Naive thymus-derived CD8-positive, alpha-beta T cell (primary cell): ENCODE measurements at regions not wholly inside any gene's neighbourhood (a gene's known extent, or its start where the extent isn't known, plus 50 kb on each side); places are given as distances from the start of the nearest gene placed in this dataset.

Source experiments
- ATAC-seq, 2 donors: fragments of 150-1000 bp; cut with Tn5 transposase in 1 of 2; sonication (Bioruptor Pico), chemical (Tn5 transposase) in 1 of 2; 1 replicate in 1 of 2; 2 replicates in 1 of 2; pipeline ENCODE4 v1.10.0; 2021; ENCODE audit warnings: mild to moderate bottlenecking in 2 of 2, moderate library complexity in 2 of 2
- POLR2A ChIA-PET: fragments of 350-600 bp; sonication (Branson Sonifier 250); formaldehyde crosslinking; loops from one replicate; lab custom pipeline; 2021; ENCODE audit warnings: antibody characterized with exemption; lab: Charles Lee
- DNase-seq, 10 donors: peaks; one replicate each; pipeline versions ENCODE4 v3.0.0 to v3.0.0-alpha.2; 2020 to 2022
- H3K27ac Mint-ChIP-seq, 10 donors: one replicate each; pipeline ENCODE4 v1.8.0; 2020 to 2022; ENCODE audit warnings: mild to moderate bottlenecking in 10 of 10, mixed read lengths in 10 of 10, moderate library complexity in 4 of 10, inconsistent platforms in 1 of 10
- H3K27me3 Mint-ChIP-seq, 5 donors: one replicate each; pipeline ENCODE4 v1.8.0; 2021 to 2022; ENCODE audit warnings: mixed read lengths in 5 of 5
- H3K36me3 Mint-ChIP-seq, 3 donors: one replicate each; pipeline ENCODE4 v1.8.0; 2020 to 2022; ENCODE audit warnings: mixed read lengths in 3 of 3, mild to moderate bottlenecking in 2 of 3, inconsistent platforms in 1 of 3
- H3K4me1 Mint-ChIP-seq, 4 donors: one replicate each; pipeline ENCODE4 v1.8.0; 2021 to 2022; ENCODE audit warnings: mixed read lengths in 4 of 4
- H3K4me3 Mint-ChIP-seq, 10 donors: one replicate each; pipeline ENCODE4 v1.8.0; 2020 to 2022; ENCODE audit warnings: mild to moderate bottlenecking in 10 of 10, mixed read lengths in 10 of 10, moderate library complexity in 6 of 10, inconsistent platforms in 1 of 10
- H3K9me3 Mint-ChIP-seq, 9 donors: one replicate each; pipeline ENCODE4 v1.8.0; 2020 to 2022; ENCODE audit warnings: mixed read lengths in 9 of 9, mild to moderate bottlenecking in 3 of 9, inconsistent platforms in 1 of 9, moderate library complexity in 1 of 9

DNA sequence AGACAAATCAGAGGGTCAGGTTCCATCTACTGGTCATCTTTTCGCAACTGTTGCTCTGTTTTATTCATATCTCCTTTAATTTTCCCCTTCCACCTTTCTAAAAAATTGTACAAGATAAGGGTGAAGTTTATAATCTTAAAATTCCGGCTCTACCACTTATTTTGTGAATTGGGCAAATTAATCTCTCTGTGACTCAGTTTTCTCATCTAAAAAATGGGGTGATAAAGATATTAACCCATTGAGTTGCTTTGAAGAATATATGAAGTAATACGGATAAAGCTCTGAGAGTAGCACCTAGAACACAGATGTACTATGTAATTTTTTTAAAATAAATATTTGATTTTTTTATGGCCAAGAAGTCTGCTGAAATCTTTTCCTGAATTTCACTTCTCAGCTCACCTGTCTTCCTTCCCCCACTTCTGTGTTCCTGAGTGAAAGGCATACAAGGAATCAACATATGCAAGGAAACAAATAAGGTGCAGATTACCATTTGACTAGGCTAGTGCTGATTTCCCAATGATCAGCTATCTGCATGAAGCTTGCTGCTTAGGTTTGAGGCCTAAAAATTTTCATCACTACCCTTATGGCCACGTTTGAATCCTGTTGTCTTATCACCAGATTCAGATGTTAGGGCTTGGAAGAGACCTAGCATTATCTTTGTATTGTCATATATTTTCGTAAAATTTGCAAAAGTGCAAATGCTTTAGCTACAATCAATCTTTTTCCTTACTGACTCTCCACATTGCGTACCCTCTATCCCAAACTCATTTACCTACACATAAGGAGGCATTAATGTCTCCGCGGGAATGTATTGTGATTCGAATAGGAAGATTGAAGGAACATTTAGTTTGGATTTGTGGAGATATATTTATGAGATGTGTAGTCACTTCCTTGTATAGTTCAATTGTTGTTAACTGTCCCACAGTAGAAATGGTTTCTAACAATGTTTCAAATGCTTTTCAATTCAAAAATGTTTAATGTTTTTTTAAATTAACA lies 718.3 kb upstream of the PTBP2 start:
- Mint-ChIP-seq H3K4me3 (no peak overlapping the region), H3K36me3 (no peaks in the 10 kb centered on the region), H3K9me3 (peaks cover 0 to 18% (median 2%) of the 10 kb centered on the region in 9 donors), H3K27me3 (no peaks in the 10 kb centered on the region), H3K27ac (no peak overlapping the region), H3K4me1 (no peaks in the 10 kb centered on the region)
- POLR2A ChIA-PET, result no interaction called here
- DNase-seq (no peak), ATAC-seq (no peak)

DNA sequence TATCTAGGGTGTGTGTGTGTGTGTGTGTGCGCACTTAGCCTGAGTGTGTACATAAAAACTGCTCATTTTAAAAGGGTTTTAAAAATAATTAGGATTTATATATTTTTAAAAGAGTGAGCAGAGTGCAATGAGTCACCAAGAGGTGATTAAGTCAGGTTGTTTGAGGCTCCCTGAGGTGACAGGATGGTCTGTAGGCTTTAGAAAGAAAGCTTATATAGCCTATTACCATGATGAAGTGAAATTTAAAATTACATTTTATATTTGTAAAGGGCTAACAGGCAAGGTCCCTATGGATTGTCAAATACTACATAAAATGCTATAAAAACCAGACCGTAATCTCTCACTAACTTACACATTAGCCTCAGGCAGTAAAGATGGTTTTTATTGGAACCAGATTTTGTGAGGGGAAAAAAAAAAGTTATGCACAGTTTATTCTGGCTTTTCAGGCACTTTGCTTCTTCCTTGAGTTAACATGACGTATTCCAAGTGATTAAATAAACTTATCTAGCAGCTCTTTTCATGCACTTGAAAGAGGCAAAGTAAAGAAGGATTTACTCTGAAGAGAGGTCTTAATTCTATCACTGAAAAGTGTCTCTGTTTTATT lies 711.7 kb upstream of the PTBP2 start:
- ATAC-seq, result no peak
- H3K4me1 Mint-ChIP-seq, result no peaks in the 10 kb centered on the region
- H3K27me3 Mint-ChIP-seq, result no peaks in the 10 kb centered on the region
- no peak overlapping the region for H3K27ac Mint-ChIP-seq
- no peak overlapping the region for H3K4me3 Mint-ChIP-seq
- DNase-seq, result no peak
- H3K9me3 Mint-ChIP-seq, result peaks cover 0 to 21% (median 2%) of the 10 kb centered on the region in 9 donors
- no peaks in the 10 kb centered on the region for H3K36me3 Mint-ChIP-seq
- POLR2A ChIA-PET, result no interaction called here

DNA sequence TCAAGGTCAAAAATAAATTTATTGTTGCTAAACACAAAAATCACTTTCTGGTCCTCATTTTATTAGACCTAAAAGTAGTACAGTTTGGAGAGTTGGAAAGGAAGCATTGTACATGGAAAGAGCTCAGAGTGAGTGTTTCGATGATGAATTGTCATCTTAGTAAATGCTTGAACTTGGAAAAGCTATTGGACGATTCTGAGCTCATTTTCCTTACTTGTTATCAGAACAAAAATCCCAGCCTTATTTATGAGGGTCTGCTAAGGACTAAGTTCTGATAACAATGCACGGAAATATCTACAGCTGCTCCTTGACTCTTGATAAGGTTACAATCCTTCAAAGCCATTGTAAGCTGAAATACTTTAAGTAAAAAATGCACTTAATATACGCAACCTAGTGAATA lies 710.0 kb upstream of the PTBP2 start:
- no peaks in the 10 kb centered on the region for H3K4me1 Mint-ChIP-seq
- ATAC-seq, result no peak
- H3K4me3 Mint-ChIP-seq, result no peak overlapping the region
- no peak overlapping the region for H3K27ac Mint-ChIP-seq
- POLR2A ChIA-PET, result no interaction called here
- DNase-seq, result no peak
- no peaks in the 10 kb centered on the region for H3K27me3 Mint-ChIP-seq
- H3K36me3 Mint-ChIP-seq, result no peaks in the 10 kb centered on the region
- H3K9me3 Mint-ChIP-seq, result peaks cover 0 to 16% (median 2%) of the 10 kb centered on the region in 9 donors

DNA sequence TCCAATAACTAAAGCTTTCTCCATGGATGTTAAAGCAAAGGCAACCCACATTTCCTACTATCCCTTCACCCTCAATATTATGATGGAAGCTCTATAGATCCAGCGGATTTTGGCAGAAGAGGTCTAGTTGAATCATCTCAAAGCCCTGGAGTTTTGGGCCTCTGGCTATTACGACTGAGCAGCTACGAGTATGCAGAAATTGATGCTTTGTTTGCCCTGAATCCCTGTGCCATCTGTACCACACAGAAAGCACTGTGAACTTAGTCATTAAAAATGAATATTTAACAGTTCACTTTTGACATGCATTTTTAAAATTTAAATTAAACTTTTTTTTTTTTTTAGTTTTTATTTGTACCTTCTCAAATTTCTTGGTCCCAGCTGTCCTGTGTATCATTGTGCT lies 705.4 kb upstream of the PTBP2 start:
- DNase-seq, result no peak
- H3K27ac Mint-ChIP-seq, result no peak overlapping the region
- H3K9me3 Mint-ChIP-seq, result peaks cover 0 to 20% (median 4%) of the 10 kb centered on the region in 9 donors
- H3K4me1 Mint-ChIP-seq, result no peaks in the 10 kb centered on the region
- no peaks in the 10 kb centered on the region for H3K36me3 Mint-ChIP-seq
- no peak for ATAC-seq
- H3K27me3 Mint-ChIP-seq, result no peaks in the 10 kb centered on the region
- H3K4me3 Mint-ChIP-seq, result no peak overlapping the region
- POLR2A ChIA-PET, result no interaction called here

DNA sequence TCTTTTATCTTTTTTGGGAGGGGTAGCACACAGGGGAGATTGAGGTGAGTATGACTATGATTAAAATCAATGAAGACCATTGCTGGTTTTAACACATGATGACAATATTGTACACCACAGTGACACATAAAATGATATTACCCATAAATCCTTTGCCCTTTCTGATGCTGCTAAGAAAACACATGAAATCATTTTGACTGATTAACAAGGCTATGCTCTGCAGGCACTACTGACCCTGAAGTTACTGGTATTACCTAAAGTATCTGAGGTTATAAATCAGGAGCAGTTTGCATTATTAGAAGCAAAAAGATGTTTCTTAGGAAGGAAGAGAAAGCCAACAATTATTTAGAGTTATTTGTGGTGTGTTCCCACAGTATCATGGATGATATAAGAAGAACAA lies 701.2 kb upstream of the PTBP2 start:
- POLR2A ChIA-PET, result no interaction called here

DNA sequence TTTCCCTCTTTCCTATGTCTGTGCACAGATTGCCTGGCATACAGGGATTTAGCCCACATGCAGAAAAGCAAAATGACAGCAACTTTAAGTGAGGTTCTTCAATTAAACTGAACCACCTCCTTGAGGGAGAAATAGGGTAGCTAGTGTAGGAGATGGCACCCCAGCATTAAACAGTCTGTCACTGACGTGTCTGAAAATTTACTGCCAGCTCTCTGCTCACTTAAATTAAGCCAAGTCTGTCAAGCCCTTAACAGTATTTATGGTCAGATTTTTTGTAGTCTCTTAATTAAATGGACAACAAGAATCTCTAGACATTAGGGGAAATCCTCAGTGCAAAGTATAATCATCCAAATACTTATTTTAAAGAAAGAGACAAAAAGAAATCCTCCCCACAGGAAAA lies 696.5 kb upstream of the PTBP2 start:
- DNase-seq, result no peak

More for the DNA sequence above, 701.2 kb upstream of the PTBP2 start:
- no peak overlapping the region for H3K4me3 Mint-ChIP-seq
- no peaks in the 10 kb centered on the region for H3K4me1 Mint-ChIP-seq
- DNase-seq, result no peak
- ATAC-seq, result no peak
- no peak overlapping the region for H3K27ac Mint-ChIP-seq
- H3K9me3 Mint-ChIP-seq, result peaks cover 0 to 17% (median 2%) of the 10 kb centered on the region in 9 donors
- no peaks in the 10 kb centered on the region for H3K36me3 Mint-ChIP-seq
- no peaks in the 10 kb centered on the region for H3K27me3 Mint-ChIP-seq

DNA sequence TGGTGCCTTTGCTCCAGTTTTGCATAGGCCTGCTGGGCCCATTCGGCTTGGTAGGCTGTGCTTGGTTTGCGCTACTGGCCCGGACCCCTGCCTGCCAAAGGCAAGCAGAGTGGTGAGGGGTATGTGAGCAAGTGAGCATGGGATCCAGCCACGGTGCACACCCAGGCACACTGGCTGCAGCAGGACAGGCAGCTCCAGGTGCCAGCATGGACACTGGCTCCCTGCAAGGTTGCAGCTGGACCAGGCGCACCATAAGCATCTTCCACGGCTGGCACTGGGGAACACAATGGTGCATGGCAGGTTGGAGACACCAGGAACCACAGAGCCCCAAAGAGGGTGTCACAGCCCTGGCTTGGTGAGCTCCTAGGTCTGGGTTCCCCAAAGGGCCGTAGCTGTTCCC lies 693.5 kb upstream of the PTBP2 start:
- Mint-ChIP-seq H3K9me3 (peaks cover 0 to 12% (median 3%) of the 10 kb centered on the region in 9 donors), H3K27ac (no peak overlapping the region)
- no peak for DNase-seq

More for the DNA sequence above, 696.5 kb upstream of the PTBP2 start:
- H3K4me3 Mint-ChIP-seq, result no peak overlapping the region
- no peaks in the 10 kb centered on the region for H3K27me3 Mint-ChIP-seq
- ATAC-seq, result no peak
- POLR2A ChIA-PET, result no interaction called here
- H3K36me3 Mint-ChIP-seq, result no peaks in the 10 kb centered on the region
- no peaks in the 10 kb centered on the region for H3K4me1 Mint-ChIP-seq
- peaks cover 0 to 20% (median 3%) of the 10 kb centered on the region in 9 donors for H3K9me3 Mint-ChIP-seq
- H3K27ac Mint-ChIP-seq, result no peak overlapping the region

DNA sequence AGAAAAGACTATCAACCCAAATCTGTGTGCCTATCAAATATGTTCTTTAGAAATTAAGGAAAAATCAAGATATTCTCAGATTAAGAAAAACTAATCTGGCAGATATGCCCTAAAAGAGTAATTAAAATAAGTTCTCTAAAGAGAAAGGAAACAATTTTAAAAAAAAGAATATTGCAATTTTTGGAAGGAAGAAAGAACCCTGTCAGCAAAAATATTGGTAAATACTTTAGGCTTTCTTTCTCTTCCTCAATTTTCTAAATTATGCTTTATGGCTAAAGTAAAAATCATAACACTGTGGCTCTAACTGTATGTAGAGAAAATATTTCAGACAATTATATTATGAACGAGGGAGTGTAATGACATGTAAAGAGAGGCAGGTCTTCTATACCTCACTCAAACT lies 691.3 kb upstream of the PTBP2 start:
- H3K27me3 Mint-ChIP-seq, result no peaks in the 10 kb centered on the region
- no peak for DNase-seq
- H3K9me3 Mint-ChIP-seq, result peaks cover 0 to 11% (median 2%) of the 10 kb centered on the region in 9 donors
- H3K27ac Mint-ChIP-seq, result no peak overlapping the region
- no peak overlapping the region for H3K4me3 Mint-ChIP-seq
- no peaks in the 10 kb centered on the region for H3K36me3 Mint-ChIP-seq
- H3K4me1 Mint-ChIP-seq, result no peaks in the 10 kb centered on the region
- POLR2A ChIA-PET, result no interaction called here
- no peak for ATAC-seq

More for the DNA sequence above, 693.5 kb upstream of the PTBP2 start:
- Mint-ChIP-seq H3K4me1 (no peaks in the 10 kb centered on the region), H3K27me3 (no peaks in the 10 kb centered on the region), H3K4me3 (no peak overlapping the region), H3K36me3 (no peaks in the 10 kb centered on the region)
- no peak for ATAC-seq
- POLR2A ChIA-PET, result no interaction called here

DNA sequence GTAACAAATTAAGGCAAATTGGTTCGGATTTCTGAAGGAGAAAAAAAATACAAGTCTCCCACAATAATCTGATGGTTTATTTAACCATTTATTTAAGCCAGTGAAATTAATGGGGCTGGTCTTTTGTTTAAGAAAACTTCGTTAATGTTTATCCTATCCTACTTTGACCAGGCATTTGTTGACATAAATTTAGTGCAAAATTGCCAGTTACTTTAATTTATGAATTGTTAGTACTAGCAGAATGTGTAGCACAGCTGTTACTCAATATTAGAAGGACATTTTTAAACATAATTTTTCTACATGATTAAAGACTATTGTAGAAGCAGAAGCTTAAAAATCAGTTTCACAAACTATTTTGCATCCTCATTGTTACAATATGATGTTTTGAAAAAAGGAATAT lies 687.6 kb upstream of the PTBP2 start:
- Mint-ChIP-seq H3K27me3 (no peaks in the 10 kb centered on the region), H3K4me3 (no peak overlapping the region), H3K9me3 (peaks cover 0 to 11% (median 0%) of the 10 kb centered on the region in 9 donors), H3K27ac (no peak overlapping the region), H3K4me1 (no peaks in the 10 kb centered on the region), H3K36me3 (no peaks in the 10 kb centered on the region)
- POLR2A ChIA-PET, result no interaction called here
- DNase-seq (no peak), ATAC-seq (no peak)

DNA sequence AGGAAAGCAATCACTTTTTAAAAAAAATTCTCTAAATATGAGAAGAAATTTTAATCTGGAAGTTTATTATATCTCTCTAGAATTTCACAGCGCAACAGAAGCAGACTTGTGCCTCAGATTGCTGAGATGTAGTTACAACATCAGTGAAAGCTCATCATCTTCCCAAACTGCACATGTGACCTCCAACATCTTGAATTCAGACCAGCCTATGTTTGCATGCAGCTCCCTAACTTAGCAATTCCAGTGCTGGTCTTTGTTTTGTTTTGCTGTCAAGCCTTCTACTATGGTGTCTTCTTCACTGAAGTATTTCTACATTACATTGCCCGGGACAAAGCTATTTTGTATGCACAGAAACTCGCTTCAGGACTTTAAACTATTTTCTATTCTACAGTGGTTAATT lies 684.8 kb upstream of the PTBP2 start:
- Mint-ChIP-seq H3K4me3 (no peak overlapping the region), H3K27ac (no peak overlapping the region), H3K27me3 (no peaks in the 10 kb centered on the region), H3K4me1 (no peaks in the 10 kb centered on the region), H3K36me3 (no peaks in the 10 kb centered on the region), H3K9me3 (peaks cover 0 to 12% (median 0%) of the 10 kb centered on the region in 9 donors)
- ATAC-seq, result no peak
- POLR2A ChIA-PET, result no interaction called here
- no peak for DNase-seq

DNA sequence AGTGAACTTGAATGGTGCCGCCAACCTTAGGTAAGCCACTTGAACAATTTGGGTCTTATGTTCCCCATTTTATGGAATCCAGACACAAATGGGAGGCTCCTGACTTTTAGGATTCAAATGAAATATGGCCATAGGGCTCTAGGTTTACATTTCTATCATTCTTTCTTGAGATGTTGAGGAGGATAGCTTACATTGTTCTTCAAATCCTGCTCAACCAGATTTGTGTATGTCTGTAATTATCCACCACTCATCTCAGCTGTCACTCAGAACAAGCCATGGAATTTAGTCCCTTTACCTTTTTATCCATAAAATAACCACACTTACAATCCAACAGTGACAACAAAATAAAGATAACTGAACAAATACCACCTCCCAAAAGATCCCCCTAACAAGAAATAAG lies 682.9 kb upstream of the PTBP2 start:
- H3K36me3 Mint-ChIP-seq, result no peaks in the 10 kb centered on the region
- H3K27ac Mint-ChIP-seq, result no peak overlapping the region
- POLR2A ChIA-PET, result no interaction called here
- H3K27me3 Mint-ChIP-seq, result no peaks in the 10 kb centered on the region
- peaks cover 0 to 15% (median 0%) of the 10 kb centered on the region in 9 donors for H3K9me3 Mint-ChIP-seq
- ATAC-seq (no peak), DNase-seq (no peak)
- H3K4me3 Mint-ChIP-seq, result no peak overlapping the region
- H3K4me1 Mint-ChIP-seq, result no peaks in the 10 kb centered on the region

DNA sequence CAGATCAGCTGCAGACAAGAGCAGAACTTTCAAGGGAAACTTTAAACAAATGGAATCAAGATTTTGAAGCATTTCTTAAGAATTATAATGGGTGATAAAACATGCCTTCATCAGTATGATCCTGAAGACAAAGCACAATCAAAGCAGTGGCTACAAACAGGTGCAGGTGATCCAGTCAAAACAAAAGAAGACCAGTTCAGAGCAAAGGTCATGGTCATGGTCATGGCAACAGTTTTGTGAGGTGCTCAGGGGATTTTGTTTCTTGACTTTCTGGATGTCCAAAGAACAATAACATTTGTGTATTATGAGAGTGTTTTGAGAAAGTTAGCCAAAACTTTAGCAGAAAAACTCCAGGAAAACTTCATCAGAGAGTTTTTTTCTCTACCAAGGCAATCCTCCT lies 681.7 kb upstream of the PTBP2 start:
- DNase-seq (no peak), ATAC-seq (no peak)
- H3K27me3 Mint-ChIP-seq, result no peaks in the 10 kb centered on the region
- H3K36me3 Mint-ChIP-seq, result no peaks in the 10 kb centered on the region
- H3K4me3 Mint-ChIP-seq, result no peak overlapping the region
- POLR2A ChIA-PET, result no interaction called here
- H3K4me1 Mint-ChIP-seq, result no peaks in the 10 kb centered on the region
- H3K27ac Mint-ChIP-seq, result no peak overlapping the region
- H3K9me3 Mint-ChIP-seq, result peaks cover 0 to 14% (median 0%) of the 10 kb centered on the region in 9 donors

DNA sequence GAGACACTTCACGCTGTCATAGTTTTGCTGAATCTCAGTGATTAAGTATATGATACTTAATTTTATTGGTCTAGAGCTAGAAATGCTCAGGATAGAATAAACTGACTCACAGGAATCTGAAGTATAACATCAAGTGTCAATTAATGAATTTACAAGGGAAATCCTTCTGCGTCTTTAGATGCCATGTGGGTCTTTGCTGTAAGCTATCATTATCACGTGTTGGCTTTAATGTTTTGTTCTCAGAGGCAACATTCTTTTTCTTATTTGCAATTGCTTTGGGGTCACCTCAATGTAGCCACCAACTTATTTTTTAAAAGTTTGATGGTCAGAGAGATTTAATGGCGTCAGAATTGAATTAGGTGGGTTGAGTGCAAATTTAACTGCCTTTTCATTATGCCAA lies 680.1 kb upstream of the PTBP2 start:
- DNase-seq (no peak), ATAC-seq (no peak)
- peaks cover 0 to 18% (median 4%) of the 10 kb centered on the region in 9 donors for H3K9me3 Mint-ChIP-seq
- H3K36me3 Mint-ChIP-seq, result no peaks in the 10 kb centered on the region
- POLR2A ChIA-PET, result no interaction called here
- H3K27me3 Mint-ChIP-seq, result peaks cover 0 to 3% (median 0%) of the 10 kb centered on the region in 5 donors
- no peak overlapping the region for H3K4me3 Mint-ChIP-seq
- no peaks in the 10 kb centered on the region for H3K4me1 Mint-ChIP-seq
- H3K27ac Mint-ChIP-seq, result no peak overlapping the region
